ENCODE measurements at regions not wholly inside any gene's neighbourhood (a gene's known extent, or its start where the extent isn't known, plus 50 kb on each side); places are given as distances from the start of the nearest gene placed in this dataset.

DNA sequence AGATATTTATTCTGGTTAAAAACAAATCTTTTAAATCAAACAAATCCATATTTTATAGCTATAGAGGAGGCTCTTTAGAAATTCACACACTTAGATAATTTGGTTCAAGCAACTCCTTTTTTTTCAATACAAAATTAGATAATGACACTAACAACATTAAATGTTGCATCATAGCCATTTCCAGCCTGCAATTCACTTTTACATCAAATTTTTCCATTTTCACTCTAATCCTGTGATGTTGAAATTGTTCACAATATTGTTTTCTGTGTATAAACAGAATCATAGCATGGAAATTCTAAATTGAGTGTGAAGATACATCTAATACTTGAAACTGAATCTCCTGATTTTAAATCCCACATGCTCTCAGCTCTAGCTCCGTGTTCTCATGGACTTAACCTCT is 482.6 kb downstream of the INHBA start:
- H3K27me3 Mint-ChIP-seq, result peaks cover 11% of the 10 kb centered on the region
- H3K27ac Mint-ChIP-seq, result no peak overlapping the region
- DNase-seq (no peak), ATAC-seq (ENCODE audit: low read depth) (no peak)
- no peaks in the 10 kb centered on the region for H3K4me1 Mint-ChIP-seq
- no peaks in the 10 kb centered on the region for H3K9me3 Mint-ChIP-seq
- no peaks in the 10 kb centered on the region for H3K36me3 Mint-ChIP-seq (ENCODE audit: low read depth)
- TF ChIP-seq, protein P1, sequence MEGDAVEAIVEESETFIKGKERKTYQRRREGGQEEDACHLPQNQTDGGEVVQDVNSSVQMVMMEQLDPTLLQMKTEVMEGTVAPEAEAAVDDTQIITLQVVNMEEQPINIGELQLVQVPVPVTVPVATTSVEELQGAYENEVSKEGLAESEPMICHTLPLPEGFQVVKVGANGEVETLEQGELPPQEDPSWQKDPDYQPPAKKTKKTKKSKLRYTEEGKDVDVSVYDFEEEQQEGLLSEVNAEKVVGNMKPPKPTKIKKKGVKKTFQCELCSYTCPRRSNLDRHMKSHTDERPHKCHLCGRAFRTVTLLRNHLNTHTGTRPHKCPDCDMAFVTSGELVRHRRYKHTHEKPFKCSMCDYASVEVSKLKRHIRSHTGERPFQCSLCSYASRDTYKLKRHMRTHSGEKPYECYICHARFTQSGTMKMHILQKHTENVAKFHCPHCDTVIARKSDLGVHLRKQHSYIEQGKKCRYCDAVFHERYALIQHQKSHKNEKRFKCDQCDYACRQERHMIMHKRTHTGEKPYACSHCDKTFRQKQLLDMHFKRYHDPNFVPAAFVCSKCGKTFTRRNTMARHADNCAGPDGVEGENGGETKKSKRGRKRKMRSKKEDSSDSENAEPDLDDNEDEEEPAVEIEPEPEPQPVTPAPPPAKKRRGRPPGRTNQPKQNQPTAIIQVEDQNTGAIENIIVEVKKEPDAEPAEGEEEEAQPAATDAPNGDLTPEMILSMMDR (IDR thresholded peaks at IDR 0.05), result no peak
- intact Hi-C loops (cut with micrococcal nuclease), result no loop called here
- ChIA-PET CTCF (no interaction called here), POLR2A (no interaction called here)
- H3K4me3 Mint-ChIP-seq, result no peak overlapping the region

DNA sequence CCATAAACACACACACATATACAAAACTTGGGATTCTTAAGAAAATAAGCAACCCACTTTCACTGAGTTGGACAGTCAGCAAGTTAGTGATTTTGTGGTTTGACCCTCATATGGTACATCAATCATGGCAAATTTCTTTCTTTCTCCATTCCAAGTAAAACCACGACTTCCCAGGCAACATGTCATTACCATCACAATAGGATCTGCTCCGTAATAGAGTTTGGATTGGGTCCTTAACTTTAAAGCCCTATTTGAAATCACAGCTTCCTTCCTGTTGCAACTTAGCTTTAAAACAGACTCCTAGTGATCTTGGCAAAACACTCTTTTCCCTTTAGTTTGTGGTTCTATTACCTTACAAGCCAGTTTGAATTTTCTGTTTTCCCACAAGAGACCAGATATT is 483.6 kb downstream of the INHBA start:
- ATAC-seq (ENCODE audit: low read depth), result no peak

DNA sequence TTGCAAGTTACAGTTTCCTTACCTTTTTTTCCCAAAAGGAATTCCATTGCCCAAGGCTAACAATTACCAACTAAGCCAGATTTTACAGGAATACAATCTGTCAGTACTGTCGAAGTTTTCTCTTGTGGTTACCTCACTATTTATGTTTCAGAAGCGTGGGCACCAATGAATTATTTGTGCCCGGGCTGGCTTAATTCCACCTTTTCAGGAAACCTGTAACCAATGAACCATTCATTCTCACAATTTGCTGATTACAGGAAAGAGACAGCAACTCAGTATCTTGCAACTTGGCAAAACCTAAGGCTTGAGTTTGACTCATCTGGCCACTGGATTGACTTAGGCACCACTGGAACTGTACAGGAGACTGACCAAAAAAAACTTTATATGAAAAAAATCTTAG is 485.6 kb downstream of the INHBA start:
- H3K4me3 Mint-ChIP-seq, result no peak overlapping the region
- H3K27me3 Mint-ChIP-seq, result peaks cover 8% of the 10 kb centered on the region
- ChIA-PET CTCF (no interaction called here), POLR2A (no interaction called here)
- no peaks in the 10 kb centered on the region for H3K9me3 Mint-ChIP-seq
- no peak for DNase-seq
- H3K27ac Mint-ChIP-seq, result no peak overlapping the region
- no peak for ATAC-seq (ENCODE audit: low read depth)
- intact Hi-C loops (cut with micrococcal nuclease), result no loop called here
- no peaks in the 10 kb centered on the region for H3K4me1 Mint-ChIP-seq
- TF ChIP-seq, protein P1 (IDR thresholded peaks at IDR 0.05), result no peak
- no peaks in the 10 kb centered on the region for H3K36me3 Mint-ChIP-seq (ENCODE audit: low read depth)

More for the DNA sequence above, 483.6 kb downstream of the INHBA start:
- H3K4me1 Mint-ChIP-seq, result no peaks in the 10 kb centered on the region
- no peaks in the 10 kb centered on the region for H3K36me3 Mint-ChIP-seq (ENCODE audit: low read depth)
- H3K4me3 Mint-ChIP-seq, result no peak overlapping the region
- H3K9me3 Mint-ChIP-seq, result no peaks in the 10 kb centered on the region
- intact Hi-C loops (cut with micrococcal nuclease), result no loop called here
- CTCF ChIA-PET, result no interaction called here
- no peak for DNase-seq
- POLR2A ChIA-PET, result no interaction called here
- peaks cover 11% of the 10 kb centered on the region for H3K27me3 Mint-ChIP-seq
- TF ChIP-seq, protein P1 (IDR thresholded peaks at IDR 0.05), result no peak
- H3K27ac Mint-ChIP-seq, result no peak overlapping the region

DNA sequence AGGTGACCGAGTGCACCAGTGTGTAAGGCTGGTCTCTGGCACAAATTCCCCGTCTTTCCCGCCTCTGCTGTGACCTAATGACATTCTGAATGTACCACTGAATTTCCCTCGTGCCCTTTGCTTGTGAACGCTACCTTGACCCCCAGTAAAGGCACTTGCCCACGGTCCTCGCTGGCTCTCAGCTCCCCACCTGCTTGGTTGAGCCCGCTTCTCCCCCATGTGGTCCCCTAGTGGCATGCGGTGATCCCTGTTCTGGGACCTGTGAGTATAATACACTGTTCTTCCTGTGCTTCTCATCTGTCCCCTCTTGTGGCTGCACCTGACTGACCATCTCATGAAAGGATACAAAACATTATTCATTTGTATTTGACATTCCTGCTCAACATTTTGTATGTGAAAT is 495.7 kb downstream of the INHBA start:
- no peaks in the 10 kb centered on the region for H3K9me3 Mint-ChIP-seq
- ChIA-PET CTCF (no interaction called here), POLR2A (no interaction called here)
- peaks cover 2% of the 10 kb centered on the region for H3K4me1 Mint-ChIP-seq
- H3K4me3 Mint-ChIP-seq, result no peak overlapping the region
- TF ChIP-seq, protein P1 (IDR thresholded peaks at IDR 0.05), result no peak
- no peaks in the 10 kb centered on the region for H3K27me3 Mint-ChIP-seq
- H3K36me3 Mint-ChIP-seq (ENCODE audit: low read depth), result no peaks in the 10 kb centered on the region
- H3K27ac Mint-ChIP-seq, result no peak overlapping the region
- intact Hi-C loops (cut with micrococcal nuclease), result no loop called here
- ATAC-seq (ENCODE audit: low read depth) (no peak), DNase-seq (no peak)

DNA sequence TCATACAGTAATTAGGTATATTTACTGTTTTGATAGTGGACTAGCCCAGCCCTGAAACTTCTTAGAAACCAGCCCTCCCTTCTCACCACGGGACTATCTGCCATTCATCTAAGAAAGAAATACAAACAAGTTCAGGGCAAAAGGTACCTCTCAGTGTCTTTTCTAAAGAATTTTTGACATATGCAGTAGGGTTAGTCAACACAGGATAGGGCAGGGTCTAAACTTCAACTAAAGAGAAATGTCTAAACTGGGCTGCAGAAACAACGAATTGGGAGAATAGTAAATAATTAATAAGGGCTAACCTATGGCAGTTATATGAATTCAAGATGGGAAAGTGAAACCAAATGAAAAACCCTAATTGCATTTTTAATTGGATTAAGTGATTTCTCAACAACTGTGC is 496.6 kb downstream of the INHBA start:
- TF ChIP-seq, protein P1 (IDR thresholded peaks at IDR 0.05), result no peak
- Mint-ChIP-seq H3K27ac (no peak overlapping the region), H3K4me3 (no peak overlapping the region), H3K9me3 (no peaks in the 10 kb centered on the region), H3K36me3 (ENCODE audit: low read depth) (no peaks in the 10 kb centered on the region), H3K4me1 (peaks cover 2% of the 10 kb centered on the region), H3K27me3 (no peaks in the 10 kb centered on the region)
- ATAC-seq (ENCODE audit: low read depth) (no peak), DNase-seq (no peak)
- POLR2A ChIA-PET, result no interaction called here
- intact Hi-C loops (cut with micrococcal nuclease), result no loop called here
- CTCF ChIA-PET, result no interaction called here
